Fibroblast of the aortic adventitia (primary cell): ENCODE measurements at regions not wholly inside any gene's neighbourhood (a gene's known extent, or its start where the extent isn't known, plus 50 kb on each side); places are given as distances from the start of the nearest gene placed in this dataset.
"Not testable (repeated sequence)": the region's sequence is repeated elsewhere in the genome, so short reads cannot be mapped to it uniquely, and the experiment has no call there.

Experiments used
- DNase-seq: peaks from one replicate; pipeline ENCODE4 v3.0.0-alpha.2; 2010; ENCODE audit warnings: low read depth
- H3K4me3 ChIP-seq: 2 replicates; pipeline ENCODE4 v1.5.1; 2011; ENCODE audit warnings: low read depth, mild to moderate bottlenecking, control low read depth, low read length, moderate library complexity
- CTCF ChIP-seq: IDR thresholded peaks from 2 replicates; pipeline ENCODE4 v1.5.1; 2011; ENCODE audit warnings: mild to moderate bottlenecking, low read length, control low read depth, inconsistent platforms; ENCODE audit not compliant: insufficient read depth

DNA sequence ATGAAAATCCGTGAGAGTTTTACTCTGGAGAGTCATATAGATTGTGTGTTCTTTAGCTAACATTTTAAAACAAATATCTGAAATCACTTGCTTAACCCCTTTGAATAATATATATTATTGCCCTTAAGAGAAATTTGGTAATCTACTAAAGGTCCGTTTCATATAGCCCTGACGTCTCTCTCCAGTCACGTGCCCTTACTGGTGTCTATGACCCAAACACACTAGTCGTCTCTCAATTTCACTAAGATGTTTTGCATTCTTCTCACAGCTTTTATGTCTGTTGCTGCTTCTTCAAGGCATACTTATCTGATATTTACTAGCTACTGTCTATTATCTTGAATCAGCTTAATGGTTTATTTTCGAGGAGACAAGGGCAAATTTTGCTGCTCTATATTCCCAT lies 409.9 kb downstream of the KCNJ18 start:
- no peak for DNase-seq
- H3K4me3 ChIP-seq: no peak overlapping the region
- no peak for TF ChIP-seq CTCF

DNA sequence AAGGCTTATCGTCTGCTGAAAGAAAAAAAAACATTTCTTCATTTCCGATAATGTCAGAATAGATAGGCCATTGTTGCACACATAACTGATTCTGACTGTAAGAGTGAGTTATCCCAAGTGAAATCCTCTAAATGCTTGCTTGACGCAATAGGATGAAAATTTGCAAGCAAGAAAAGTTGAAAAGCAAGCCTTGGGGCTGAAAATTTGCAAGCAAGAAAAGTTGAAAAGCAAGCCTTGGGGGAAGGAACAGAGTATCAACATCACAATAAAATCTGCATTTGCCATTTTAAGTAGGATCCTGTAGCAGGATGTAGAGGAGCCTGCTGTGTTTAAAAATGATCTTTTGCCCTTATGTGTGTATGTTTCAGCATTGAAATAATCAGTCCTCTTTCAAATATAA lies 424.4 kb downstream of the KCNJ18 start:
- not testable (repeated sequence) for DNase-seq, H3K4me3 ChIP-seq

GRCh38 chr17:22117401-22117800 lies 425.1 kb downstream of the KCNJ18 start:
- H3K4me3 ChIP-seq, DNase-seq: not testable (repeated sequence)

DNA sequence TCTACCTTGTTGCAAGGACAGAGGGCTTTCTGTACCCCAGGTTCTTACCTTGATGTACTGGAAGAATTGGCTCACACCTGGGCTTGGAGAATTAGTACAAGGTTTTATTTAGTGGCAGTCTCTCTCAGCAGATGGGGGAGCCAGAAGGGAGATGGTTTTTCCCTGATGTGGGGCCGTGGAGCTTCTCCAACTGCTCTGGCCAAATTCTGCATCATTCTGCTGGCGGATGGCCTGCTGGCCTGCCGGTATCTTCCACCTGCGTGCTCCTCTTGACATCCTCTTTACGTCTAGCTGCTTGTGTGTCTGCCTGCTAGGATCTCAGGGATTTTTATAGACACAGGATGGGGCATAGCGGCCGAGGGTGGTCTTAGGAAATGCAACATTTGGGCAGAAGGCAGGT lies 426.7 kb downstream of the KCNJ18 start:
- DNase-seq, H3K4me3 ChIP-seq: not testable (repeated sequence)

DNA sequence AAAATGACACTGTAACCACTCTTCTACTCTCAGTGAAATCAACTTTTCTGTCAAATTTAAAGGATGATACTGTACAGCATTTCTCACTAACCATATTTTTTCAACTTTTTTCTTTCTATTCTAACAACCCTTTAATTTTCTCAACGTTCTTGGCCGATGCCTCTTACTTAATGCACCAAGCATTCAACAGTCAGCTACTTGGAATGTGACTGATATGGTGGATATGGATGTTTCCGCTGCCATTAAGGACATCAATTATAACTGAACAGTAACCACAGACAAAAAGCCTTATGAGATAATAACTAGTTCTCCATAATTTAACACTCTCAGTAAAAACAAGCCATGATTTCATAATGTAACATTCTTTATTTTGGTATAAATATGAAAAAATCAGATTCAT lies 427.4 kb downstream of the KCNJ18 start:
- DNase-seq, H3K4me3 ChIP-seq: not testable (repeated sequence)

DNA sequence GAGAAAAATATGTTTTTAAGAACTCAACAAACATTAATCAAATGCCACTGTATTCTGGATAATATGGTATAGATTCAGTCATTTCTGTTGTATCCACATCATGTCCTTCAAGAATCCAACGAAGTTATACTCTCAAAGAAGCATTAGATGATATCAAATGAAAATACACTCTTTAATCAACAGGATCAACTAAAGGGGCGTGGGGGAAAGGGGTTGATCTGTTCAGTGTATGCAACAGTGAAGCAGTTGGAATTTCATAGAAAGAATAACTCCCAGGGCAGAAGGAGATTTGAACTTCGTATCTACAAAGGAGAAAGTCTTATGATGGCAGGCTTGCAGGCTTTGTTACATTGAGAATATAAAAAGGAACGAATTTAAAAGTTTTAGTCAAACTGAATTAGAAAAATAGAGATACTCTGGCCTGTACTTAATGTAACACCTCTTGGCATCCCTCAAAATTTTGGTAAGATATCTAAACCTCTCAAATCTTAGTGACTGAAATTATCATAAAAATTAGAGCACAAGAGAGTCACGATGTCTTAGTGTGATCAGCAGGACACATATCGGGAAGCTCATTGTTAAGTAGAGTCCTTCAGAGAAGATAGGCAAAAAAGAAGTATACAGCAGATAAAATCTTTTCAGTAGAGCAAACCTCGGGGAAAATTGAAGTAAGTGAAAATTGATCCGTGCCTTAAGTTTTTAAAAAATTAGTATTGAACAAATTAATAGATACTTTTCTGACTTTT lies 431.4 kb downstream of the KCNJ18 start:
- TF ChIP-seq CTCF: no peak
- no peak for DNase-seq
- no peak overlapping the region for H3K4me3 ChIP-seq

DNA sequence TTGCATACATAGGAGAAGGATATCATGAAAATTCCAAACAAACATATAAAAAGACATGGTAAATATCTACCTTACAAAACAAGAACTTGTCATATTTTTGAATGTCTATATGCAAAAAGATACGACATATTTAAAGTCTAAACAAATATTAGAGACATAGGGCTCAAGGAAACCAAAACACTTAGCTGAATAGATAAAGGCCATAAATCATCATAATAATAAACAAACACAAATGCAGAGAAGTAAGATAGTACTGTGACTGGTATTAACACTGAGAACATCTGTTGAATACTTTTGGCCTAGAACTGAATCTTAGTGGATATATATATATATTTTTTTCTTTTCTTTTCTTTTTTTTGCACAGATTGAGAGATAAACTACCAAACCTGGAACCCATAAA lies 435.8 kb downstream of the KCNJ18 start:
- no peak overlapping the region for H3K4me3 ChIP-seq
- TF ChIP-seq CTCF: no peak
- DNase-seq: no peak

DNA sequence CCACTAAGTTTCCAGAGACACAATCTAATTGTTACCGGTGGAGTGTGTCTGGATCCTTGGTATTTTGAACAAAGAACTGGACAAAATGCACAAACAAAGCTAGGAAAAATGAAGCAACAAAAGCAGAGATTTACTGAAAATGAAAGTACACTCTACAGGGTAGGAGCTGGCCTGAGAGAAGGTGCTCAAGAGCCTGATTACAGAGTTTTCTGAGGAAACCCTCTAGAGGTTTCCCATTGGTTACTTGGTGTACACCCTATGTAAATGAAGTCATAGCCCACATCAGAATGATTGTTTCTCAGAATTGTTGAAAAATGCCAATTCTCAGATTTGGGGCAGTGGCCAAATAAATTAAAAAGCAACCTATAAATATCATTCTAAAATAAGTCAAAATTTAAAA lies 436.4 kb downstream of the KCNJ18 start:
- TF ChIP-seq CTCF: no peak
- H3K4me3 ChIP-seq: no peak overlapping the region
- no peak for DNase-seq

- H3K4me3 ChIP-seq, DNase-seq: not testable (repeated sequence)
Observed at GRCh38 chr17:22129920-22130319, 437.6 kb downstream of the KCNJ18 start.

GRCh38 chr17:22131740-22132139 lies 439.4 kb downstream of the KCNJ18 start:
- DNase-seq: no peak
- TF ChIP-seq CTCF: no peak
- H3K4me3 ChIP-seq: no peak overlapping the region
